Right lobe of liver (tissue), 6 donors: ENCODE measurements at regions not wholly inside any gene's neighbourhood (a gene's known extent, or its start where the extent isn't known, plus 50 kb on each side); places are given as distances from the start of the nearest gene placed in this dataset.

Experiments used
- ATAC-seq, 4 donors: fragments of 200-7000 bp; cut with Tn5 transposase; one replicate each; pipeline ENCODE4 v1.9.1; 2020; ENCODE audit warnings: mild to moderate bottlenecking in 4 of 4, moderate library complexity in 4 of 4
- DNase-seq, 3 donors: peaks; one replicate each; pipeline ENCODE4 v3.0.0-alpha.2; 2020
- H3K27ac ChIP-seq, 3 donors: fragments of 200-600 bp; one replicate each; pipeline ENCODE4 v1.8.0; 2022
- H3K27me3 ChIP-seq, 2 donors: fragments of 200-600 bp; one replicate each; pipeline ENCODE4 v1.8.0; 2022
- H3K36me3 ChIP-seq, 4 donors: fragments of 200-600 bp; sonication (generic) in 1 of 4; one replicate each; pipeline versions ENCODE4 v1.5.1 to v1.8.0; 2017 to 2022; ENCODE audit warnings: control low read depth in 1 of 4
- H3K4me1 ChIP-seq, 4 donors: fragments of 200-600 bp; sonication (generic) in 1 of 4; one replicate each; pipeline versions ENCODE4 v1.5.1 to v1.8.0; 2017 to 2022; ENCODE audit warnings: control low read depth in 1 of 4
- H3K4me3 ChIP-seq, 3 donors: fragments of 200-600 bp; one replicate each; pipeline ENCODE4 v1.8.0; 2022
- H3K9me3 ChIP-seq, 4 donors: fragments of 200-600 bp; sonication (generic) in 1 of 4; one replicate each; pipeline versions ENCODE4 v1.5.1 to v1.8.0; 2017 to 2022; ENCODE audit warnings: control low read depth in 1 of 4
- POLR2A ChIP-seq: fragments of 450-650 bp; IDR thresholded peaks from one replicate; pipeline ENCODE4 v1.6.1; 2017; ENCODE audit warnings: antibody characterized with exemption, mild to moderate bottlenecking
- WGBS: methylation state at CpG from one replicate; pipeline ENCODE4 v1.1.6; 2018; ENCODE audit warnings: low coverage, low lambda C conversion rate; ENCODE audit not compliant: insufficient coverage; ENCODE audit errors: missing lambda C conversion rate; 5-methylcytosine and 5-hydroxymethylcytosine counted together
- intact Hi-C, 2 donors: fragments of 100-400 bp; cut with DNase I; formaldehyde crosslinking; loops; one replicate each; pipeline versions ENCODE4 v1.11.2 to v1.14.1; 2022
- TF ChIP-seq, protein P1 (sequence below), 4 donors: fragments of 200-600 bp in 3 of 4; fragments of 450-650 bp in 1 of 4; IDR thresholded peaks; one replicate each; pipeline versions ENCODE4 v1.5.1 to v1.8.0; 2016 to 2022; ENCODE audit warnings: antibody characterized with exemption in 4 of 4, mild to moderate bottlenecking in 2 of 4
- donor health status: DM: no; HTN: yes; CAD: no.
- donor health status: DM: no; HTN: no; CAD: no.
- donor health status: DM: no; HTN: no; CAD: no.
- donor health status: DM: no; HTN: yes; CAD: no.
- donor health status: DM: no; HTN: yes; CAD: no.

GRCh38 chr2:66174491-66174890, 260.4 kb upstream of the MEIS1 start:
- DNase-seq (no peak), ATAC-seq (no peak)
- Histone ChIP-seq H3K4me3 (no peak overlapping the region), H3K27me3 (no peaks in the 10 kb centered on the region), H3K36me3 (no peaks in the 10 kb centered on the region), H3K27ac (no peak overlapping the region), H3K4me1 (no peaks in the 10 kb centered on the region), H3K9me3 (no peaks in the 10 kb centered on the region)
- TF ChIP-seq POLR2A = no peak
- TF ChIP-seq, protein P1, sequence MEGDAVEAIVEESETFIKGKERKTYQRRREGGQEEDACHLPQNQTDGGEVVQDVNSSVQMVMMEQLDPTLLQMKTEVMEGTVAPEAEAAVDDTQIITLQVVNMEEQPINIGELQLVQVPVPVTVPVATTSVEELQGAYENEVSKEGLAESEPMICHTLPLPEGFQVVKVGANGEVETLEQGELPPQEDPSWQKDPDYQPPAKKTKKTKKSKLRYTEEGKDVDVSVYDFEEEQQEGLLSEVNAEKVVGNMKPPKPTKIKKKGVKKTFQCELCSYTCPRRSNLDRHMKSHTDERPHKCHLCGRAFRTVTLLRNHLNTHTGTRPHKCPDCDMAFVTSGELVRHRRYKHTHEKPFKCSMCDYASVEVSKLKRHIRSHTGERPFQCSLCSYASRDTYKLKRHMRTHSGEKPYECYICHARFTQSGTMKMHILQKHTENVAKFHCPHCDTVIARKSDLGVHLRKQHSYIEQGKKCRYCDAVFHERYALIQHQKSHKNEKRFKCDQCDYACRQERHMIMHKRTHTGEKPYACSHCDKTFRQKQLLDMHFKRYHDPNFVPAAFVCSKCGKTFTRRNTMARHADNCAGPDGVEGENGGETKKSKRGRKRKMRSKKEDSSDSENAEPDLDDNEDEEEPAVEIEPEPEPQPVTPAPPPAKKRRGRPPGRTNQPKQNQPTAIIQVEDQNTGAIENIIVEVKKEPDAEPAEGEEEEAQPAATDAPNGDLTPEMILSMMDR (IDR thresholded peaks at IDR 0.05) = no peak
- intact Hi-C loops = no loop called here
- WGBS = 74% methylated on average over 4 of the region's 5 CpGs

DNA sequence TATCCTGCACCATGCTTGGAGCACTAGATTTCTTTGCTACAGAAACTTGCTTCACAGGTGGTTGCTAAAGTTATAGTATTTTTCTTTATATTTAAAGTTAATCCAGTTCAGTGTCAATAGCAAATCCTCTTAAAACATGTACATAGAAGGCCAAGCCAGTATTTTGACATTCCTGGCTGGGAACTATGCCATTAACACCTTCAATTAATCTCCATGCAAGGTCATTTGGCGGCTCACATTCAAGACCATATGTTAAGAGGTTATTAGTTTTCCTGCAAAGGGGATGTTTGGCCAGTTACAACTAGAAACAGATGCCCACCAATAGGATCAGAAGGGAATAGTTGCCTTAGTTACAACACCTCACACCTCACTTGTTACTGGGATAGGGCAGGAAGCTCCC, 261.3 kb upstream of the MEIS1 start:
- no peaks in the 10 kb centered on the region for H3K4me1 ChIP-seq
- intact Hi-C loops = no loop called here
- H3K27me3 ChIP-seq = no peaks in the 10 kb centered on the region
- H3K4me3 ChIP-seq = no peak overlapping the region
- DNase-seq = no peak
- no peak overlapping the region for H3K27ac ChIP-seq
- 60% methylated on average over 1 of the region's 1 CpG for WGBS
- no peaks in the 10 kb centered on the region for H3K9me3 ChIP-seq
- no peak for ATAC-seq
- TF ChIP-seq POLR2A = no peak
- TF ChIP-seq, protein P1 (IDR thresholded peaks at IDR 0.05) = no peak
- H3K36me3 ChIP-seq = no peaks in the 10 kb centered on the region

GRCh38 chr2:66171530-66171929, 263.4 kb upstream of the MEIS1 start:
- 73% methylated on average over 5 of the region's 5 CpGs for WGBS
- Histone ChIP-seq H3K27ac (no peak overlapping the region), H3K4me3 (no peak overlapping the region), H3K36me3 (no peaks in the 10 kb centered on the region), H3K4me1 (no peaks in the 10 kb centered on the region), H3K9me3 (no peaks in the 10 kb centered on the region), H3K27me3 (no peaks in the 10 kb centered on the region)
- DNase-seq (no peak), ATAC-seq (no peak)
- TF ChIP-seq, protein P1 (IDR thresholded peaks at IDR 0.05) = no peak
- TF ChIP-seq POLR2A = no peak
- intact Hi-C loops = no loop called here

GRCh38 chr2:66170744-66171330, 264.1 kb upstream of the MEIS1 start:
- TF ChIP-seq, protein P1 (IDR thresholded peaks at IDR 0.05) = no peak
- TF ChIP-seq POLR2A = no peak
- Histone ChIP-seq H3K4me3 (no peak overlapping the region), H3K4me1 (no peaks in the 10 kb centered on the region), H3K27ac (no peak overlapping the region), H3K36me3 (no peaks in the 10 kb centered on the region), H3K27me3 (no peaks in the 10 kb centered on the region), H3K9me3 (no peaks in the 10 kb centered on the region)
- 63% methylated on average over 6 of the region's 6 CpGs for WGBS
- intact Hi-C loops = no loop called here
- ATAC-seq = peak in 2 of 4 donors; percentile 19 to 62
- no peak for DNase-seq

GRCh38 chr2:66169076-66169475, 265.8 kb upstream of the MEIS1 start:
- H3K27me3 ChIP-seq = no peaks in the 10 kb centered on the region
- no peaks in the 10 kb centered on the region for H3K4me1 ChIP-seq
- intact Hi-C loops = no loop called here
- ATAC-seq (no peak), DNase-seq (no peak)
- H3K27ac ChIP-seq = no peak overlapping the region
- H3K9me3 ChIP-seq = no peaks in the 10 kb centered on the region
- H3K4me3 ChIP-seq = no peak overlapping the region
- 67% methylated on average over 3 of the region's 3 CpGs for WGBS
- no peaks in the 10 kb centered on the region for H3K36me3 ChIP-seq
- TF ChIP-seq POLR2A = no peak
- TF ChIP-seq, protein P1 (IDR thresholded peaks at IDR 0.05) = no peak
